Cortex of kidney (tissue), 1 donor: ENCODE measurements at regions not wholly inside any gene's neighbourhood (a gene's known extent, or its start where the extent isn't known, plus 50 kb on each side); places are given as distances from the start of the nearest gene placed in this dataset.

ENCODE experiments used
- DNase-seq: peaks from one replicate; lab custom pipeline; 2025; lab: John Stamatoyannopoulos, UW

DNA sequence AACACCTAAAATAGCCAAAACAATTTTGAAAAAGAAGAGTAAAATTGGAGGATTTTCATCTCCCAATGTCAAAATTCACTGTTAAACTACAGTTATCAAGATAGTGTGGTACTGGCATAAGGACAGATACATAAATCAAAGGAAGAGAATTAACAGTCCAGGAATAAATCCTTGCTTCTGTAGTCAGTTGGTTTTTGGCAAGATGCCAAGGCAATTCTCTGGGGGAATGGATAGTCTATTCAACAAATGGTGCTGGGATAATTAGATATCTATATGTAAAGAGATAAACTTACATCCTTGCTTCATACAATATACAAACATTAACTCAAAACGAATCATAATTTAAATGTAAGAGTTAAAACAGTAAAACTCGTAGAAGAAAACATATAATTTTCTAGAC lies 57.9 kb upstream of the SELENOK start:
- no peak for DNase-seq

DNA sequence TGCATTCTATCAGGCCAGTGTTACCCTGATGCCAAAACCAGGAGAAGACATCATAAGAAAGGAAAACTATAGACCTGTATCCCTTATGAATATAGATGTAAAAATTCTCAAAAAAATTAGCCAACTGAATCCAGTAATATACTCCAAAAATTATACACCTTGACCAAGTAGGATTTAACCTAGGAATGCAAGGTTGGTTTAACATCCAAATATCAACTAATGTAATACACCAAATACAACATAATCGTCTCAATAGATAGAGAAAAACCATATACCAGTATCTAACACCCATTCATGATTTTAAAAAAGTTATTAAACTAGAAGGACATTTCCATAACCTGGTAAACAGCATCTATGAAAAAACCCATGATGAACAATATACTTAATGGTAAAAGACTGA lies 56.5 kb upstream of the SELENOK start:
- no peak for DNase-seq

DNA sequence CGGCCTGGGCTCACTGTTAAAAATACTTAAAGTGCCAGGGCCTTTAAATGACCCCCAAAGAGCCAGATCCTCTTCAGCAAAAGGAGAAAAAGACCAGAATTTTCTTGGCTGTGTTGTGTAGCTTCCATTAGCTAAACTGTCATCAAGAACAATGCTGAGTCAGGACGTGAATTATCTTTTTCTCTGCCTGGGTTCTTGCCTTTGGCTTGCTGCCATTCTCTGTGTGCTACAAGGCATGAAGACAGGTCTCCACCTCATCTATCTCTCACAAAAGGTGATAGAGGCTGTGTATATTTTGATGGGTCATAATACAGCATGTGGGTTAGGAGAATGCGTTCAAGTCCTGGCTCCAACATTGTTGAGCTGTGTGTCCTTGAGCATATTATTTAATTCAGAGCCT lies 52.4 kb upstream of the SELENOK start:
- DNase-seq, result no peak

DNA sequence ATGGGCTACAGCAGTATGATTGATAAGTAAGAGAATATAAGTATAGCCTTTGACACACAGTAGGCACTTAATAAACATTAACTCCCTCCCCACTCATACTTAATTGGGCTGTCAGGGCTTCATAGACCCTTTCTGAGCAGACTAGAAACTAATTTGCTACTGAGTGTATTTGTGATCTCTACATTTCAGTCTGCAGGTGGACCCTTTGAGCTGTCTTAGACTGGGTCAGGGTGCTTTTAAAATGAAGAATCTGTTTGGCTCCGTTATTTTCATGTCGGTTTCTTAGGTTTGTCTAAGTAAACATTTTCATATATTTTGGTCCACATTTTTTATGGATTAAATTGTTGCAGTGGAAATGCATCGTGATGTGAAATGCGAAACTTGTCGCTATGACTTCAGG lies 50.3 kb upstream of the SELENOK start:
- DNase-seq, result no peak
